GM23338 (cell line): ENCODE measurements at regions not wholly inside any gene's neighbourhood (a gene's known extent, or its start where the extent isn't known, plus 50 kb on each side); places are given as distances from the start of the nearest gene placed in this dataset.

ENCODE experiments used
- ATAC-seq: fragments of 200-7000 bp; cut with Tn5 transposase; 3 replicates; pipeline ENCODE4 v1.9.1; 2020
- DNase-seq: peaks from one replicate; pipeline ENCODE4 v3.0.0-alpha.2; 2015; ENCODE audit warnings: low spot score
- H2AFZ ChIP-seq: fragments of 200-600 bp; sonication (generic); 2 replicates; pipeline ENCODE4 v1.8.0; 2016; ENCODE audit warnings: antibody characterized with exemption, mild to moderate bottlenecking, moderate library complexity
- H3F3A ChIP-seq: fragments of 200-600 bp; sonication (generic); replicated peaks from 2 replicates; pipeline ENCODE4 v1.8.0; 2017; ENCODE audit warnings: antibody characterized with exemption, mixed run types, low read depth
- H3K27ac ChIP-seq: fragments of 200-600 bp; sonication (generic); 2 replicates; pipeline ENCODE4 v1.6.1; 2016; ENCODE audit warnings: low read depth
- H3K27me3 ChIP-seq: fragments of 200-600 bp; sonication (generic); 2 replicates; pipeline ENCODE4 v1.8.0; 2016; ENCODE audit warnings: mild to moderate bottlenecking, mixed run types, moderate library complexity; ENCODE audit not compliant: insufficient read depth
- H3K36me3 ChIP-seq: fragments of 200-600 bp; sonication (generic); 2 replicates; pipeline ENCODE4 v1.8.0; 2016; ENCODE audit warnings: mild to moderate bottlenecking; ENCODE audit not compliant: insufficient read depth
- H3K4me1 ChIP-seq: fragments of 200-600 bp; sonication (generic); 2 replicates; pipeline ENCODE4 v1.8.0; 2016; ENCODE audit warnings: mild to moderate bottlenecking, moderate library complexity; ENCODE audit not compliant: insufficient read depth
- H3K4me2 ChIP-seq: fragments of 200-600 bp; sonication (generic); 2 replicates; pipeline ENCODE4 v1.7.1; 2017; ENCODE audit warnings: mixed run types
- H3K4me3 ChIP-seq: fragments of 200-600 bp; sonication (generic); 2 replicates; pipeline ENCODE4 v1.6.1; 2016; ENCODE audit warnings: mixed run types
- H3K79me2 ChIP-seq: fragments of 200-600 bp; sonication (generic); replicated peaks from 2 replicates; pipeline ENCODE4 v1.8.0; 2017; ENCODE audit warnings: mild to moderate bottlenecking; ENCODE audit not compliant: insufficient read depth
- H3K9me2 ChIP-seq: fragments of 200-600 bp; sonication (generic); 2 replicates; pipeline ENCODE4 v1.8.0; 2017; ENCODE audit not compliant: insufficient read depth
- H4K20me1 ChIP-seq: fragments of 200-600 bp; sonication (generic); replicated peaks from 2 replicates; pipeline ENCODE4 v1.8.0; 2017; ENCODE audit warnings: mild to moderate bottlenecking; ENCODE audit not compliant: insufficient read depth
- H3K27ac Mint-ChIP-seq: 2 replicates; pipeline ENCODE4 v1.8.0; 2020; ENCODE audit warnings: inconsistent platforms, mild to moderate bottlenecking, moderate library complexity, mixed read lengths
- H3K27me3 Mint-ChIP-seq: 3 replicates; pipeline ENCODE4 v1.8.0; 2022; ENCODE audit warnings: low read depth, mild to moderate bottlenecking, moderate library complexity, mixed read lengths, inconsistent platforms; ENCODE audit not compliant: insufficient read depth, poor library complexity
- H3K36me3 Mint-ChIP-seq: 3 replicates; pipeline ENCODE4 v1.8.0; 2021; ENCODE audit warnings: low read depth, mild to moderate bottlenecking, inconsistent platforms, moderate library complexity, mixed read lengths
- H3K4me1 Mint-ChIP-seq: 3 replicates; pipeline ENCODE4 v1.8.0; 2020; ENCODE audit warnings: mild to moderate bottlenecking, inconsistent platforms, mixed read lengths
- H3K4me3 Mint-ChIP-seq: 3 replicates; pipeline ENCODE4 v1.8.0; 2021; ENCODE audit warnings: moderate library complexity, mild to moderate bottlenecking, inconsistent platforms, mixed read lengths
- H3K9me3 Mint-ChIP-seq: 3 replicates; pipeline ENCODE4 v1.8.0; 2020; ENCODE audit warnings: moderate library complexity, mild to moderate bottlenecking, inconsistent platforms, mixed read lengths
- CREB1 ChIP-seq: fragments of 250-450 bp; sonication (Bioruptor Pico); IDR thresholded peaks from 2 replicates; pipeline ENCODE4 v1.5.0; 2020; ENCODE audit warnings: low read depth, mild to moderate bottlenecking, moderate library complexity
- EZH2 ChIP-seq: fragments of 200-600 bp; sonication (generic); IDR thresholded peaks from one replicate; pipeline ENCODE4 v1.8.0; 2017; ENCODE audit warnings: antibody characterized with exemption, mild to moderate bottlenecking, low read depth; ENCODE audit not compliant: unreplicated experiment
- EZH2phosphoT487 ChIP-seq: fragments of 200-600 bp; sonication (generic); IDR thresholded peaks from one replicate; pipeline ENCODE4 v1.8.1; 2018; ENCODE audit warnings: antibody characterized with exemption; ENCODE audit not compliant: unreplicated experiment
- JUNB ChIP-seq: IDR thresholded peaks from one replicate; pipeline ENCODE4 v1.6.1; 2016; ENCODE audit warnings: antibody characterized with exemption; ENCODE audit not compliant: unreplicated experiment
- NANOG ChIP-seq: IDR thresholded peaks from 2 replicates; pipeline ENCODE4 v1.6.1; 2016; ENCODE audit warnings: antibody characterized with exemption, borderline replicate concordance
- POLR2AphosphoS5 ChIP-seq: IDR thresholded peaks from 2 replicates; pipeline ENCODE4 v1.6.1; 2016; ENCODE audit warnings: antibody characterized with exemption, low read depth
- STAT1 ChIP-seq: IDR thresholded peaks from one replicate; pipeline ENCODE4 v1.6.1; 2016; ENCODE audit warnings: antibody characterized with exemption; ENCODE audit not compliant: unreplicated experiment
- ZNF114 ChIP-seq: fragments of 250-450 bp; sonication (Bioruptor Pico); IDR thresholded peaks from 2 replicates; pipeline ENCODE4 v1.5.0; 2020; ENCODE audit warnings: mild to moderate bottlenecking, moderate library complexity
- ZNF331 ChIP-seq: fragments of 250-450 bp; sonication (Bioruptor Pico); IDR thresholded peaks from 2 replicates; pipeline ENCODE4 v1.5.0; 2020; ENCODE audit warnings: low read depth, mild to moderate bottlenecking, moderate library complexity
- TF ChIP-seq, protein P1 (sequence below): fragments of 250-450 bp; sonication (Bioruptor Pico); IDR thresholded peaks from 2 replicates; pipeline ENCODE4 v1.5.0; 2020; ENCODE audit warnings: mild to moderate bottlenecking, moderate library complexity
- TF ChIP-seq, protein P2 (sequence below): IDR thresholded peaks from one replicate; pipeline ENCODE4 v1.6.1; 2018; ENCODE audit warnings: antibody characterized with exemption; ENCODE audit not compliant: unreplicated experiment
- TF ChIP-seq, protein P3 (sequence below), 2 experiments: fragments of 200-600 bp in 1 of 2; sonication (generic) in 1 of 2; conservative IDR thresholded peaks; 2 replicates each; pipeline versions ENCODE4 v1.5.1 to v1.6.1; 2016 to 2017; ENCODE audit warnings: antibody characterized with exemption in 2 of 2, low read depth in 2 of 2, mild to moderate bottlenecking in 2 of 2, moderate library complexity in 1 of 2
- TF ChIP-seq, protein P4 (sequence below): IDR thresholded peaks from 2 replicates; pipeline ENCODE4 v1.6.1; 2016; ENCODE audit warnings: antibody characterized with exemption

DNA sequence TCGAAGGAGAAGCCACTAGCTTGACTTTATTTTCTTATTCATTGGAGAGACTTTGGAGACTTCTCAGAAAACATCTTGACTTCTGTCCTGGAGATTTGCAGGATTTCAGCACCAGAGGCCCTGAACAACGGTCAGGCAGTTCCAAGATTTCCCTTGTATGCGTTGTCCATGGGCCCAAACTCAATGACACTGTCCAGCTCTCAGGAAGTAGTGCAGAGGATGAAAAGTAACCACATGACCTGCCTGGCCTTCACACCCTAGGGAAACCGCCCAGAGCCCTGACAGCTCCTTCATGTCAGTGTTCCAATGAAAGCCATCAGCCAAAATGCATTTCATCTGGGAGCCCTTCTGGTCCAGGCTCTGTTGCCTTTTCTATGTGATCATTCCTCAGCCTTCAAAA is 214.1 kb downstream of the BLID start:
- no peak overlapping the region for H3K4me2 ChIP-seq
- Mint-ChIP-seq H3K27ac (no peak overlapping the region), H3K4me1 (peaks cover 3% of the 10 kb centered on the region; the same call in 2 of the 3 replicates), H3K9me3 (peaks cover 3% of the 10 kb centered on the region; the same call in 1 of the 3 replicates), H3K4me3 (no peak overlapping the region), H3K27me3 (no peaks in the 10 kb centered on the region), H3K36me3 (no peaks in the 10 kb centered on the region)
- H3K4me3 ChIP-seq: no peak overlapping the region
- ATAC-seq (no peak), DNase-seq (no peak)
- H3K27me3 ChIP-seq: no peaks in the 10 kb centered on the region
- TF ChIP-seq EZH2phosphoT487 (no peak), JUNB (no peak), EZH2 (no peak), POLR2AphosphoS5 (no peak), CREB1 (CRISPR knock-in tag) (no peak), ZNF331 (no peak), NANOG (no peak), ZNF114 (CRISPR knock-in tag) (no peak), STAT1 (no peak)
- TF ChIP-seq, protein P1, sequence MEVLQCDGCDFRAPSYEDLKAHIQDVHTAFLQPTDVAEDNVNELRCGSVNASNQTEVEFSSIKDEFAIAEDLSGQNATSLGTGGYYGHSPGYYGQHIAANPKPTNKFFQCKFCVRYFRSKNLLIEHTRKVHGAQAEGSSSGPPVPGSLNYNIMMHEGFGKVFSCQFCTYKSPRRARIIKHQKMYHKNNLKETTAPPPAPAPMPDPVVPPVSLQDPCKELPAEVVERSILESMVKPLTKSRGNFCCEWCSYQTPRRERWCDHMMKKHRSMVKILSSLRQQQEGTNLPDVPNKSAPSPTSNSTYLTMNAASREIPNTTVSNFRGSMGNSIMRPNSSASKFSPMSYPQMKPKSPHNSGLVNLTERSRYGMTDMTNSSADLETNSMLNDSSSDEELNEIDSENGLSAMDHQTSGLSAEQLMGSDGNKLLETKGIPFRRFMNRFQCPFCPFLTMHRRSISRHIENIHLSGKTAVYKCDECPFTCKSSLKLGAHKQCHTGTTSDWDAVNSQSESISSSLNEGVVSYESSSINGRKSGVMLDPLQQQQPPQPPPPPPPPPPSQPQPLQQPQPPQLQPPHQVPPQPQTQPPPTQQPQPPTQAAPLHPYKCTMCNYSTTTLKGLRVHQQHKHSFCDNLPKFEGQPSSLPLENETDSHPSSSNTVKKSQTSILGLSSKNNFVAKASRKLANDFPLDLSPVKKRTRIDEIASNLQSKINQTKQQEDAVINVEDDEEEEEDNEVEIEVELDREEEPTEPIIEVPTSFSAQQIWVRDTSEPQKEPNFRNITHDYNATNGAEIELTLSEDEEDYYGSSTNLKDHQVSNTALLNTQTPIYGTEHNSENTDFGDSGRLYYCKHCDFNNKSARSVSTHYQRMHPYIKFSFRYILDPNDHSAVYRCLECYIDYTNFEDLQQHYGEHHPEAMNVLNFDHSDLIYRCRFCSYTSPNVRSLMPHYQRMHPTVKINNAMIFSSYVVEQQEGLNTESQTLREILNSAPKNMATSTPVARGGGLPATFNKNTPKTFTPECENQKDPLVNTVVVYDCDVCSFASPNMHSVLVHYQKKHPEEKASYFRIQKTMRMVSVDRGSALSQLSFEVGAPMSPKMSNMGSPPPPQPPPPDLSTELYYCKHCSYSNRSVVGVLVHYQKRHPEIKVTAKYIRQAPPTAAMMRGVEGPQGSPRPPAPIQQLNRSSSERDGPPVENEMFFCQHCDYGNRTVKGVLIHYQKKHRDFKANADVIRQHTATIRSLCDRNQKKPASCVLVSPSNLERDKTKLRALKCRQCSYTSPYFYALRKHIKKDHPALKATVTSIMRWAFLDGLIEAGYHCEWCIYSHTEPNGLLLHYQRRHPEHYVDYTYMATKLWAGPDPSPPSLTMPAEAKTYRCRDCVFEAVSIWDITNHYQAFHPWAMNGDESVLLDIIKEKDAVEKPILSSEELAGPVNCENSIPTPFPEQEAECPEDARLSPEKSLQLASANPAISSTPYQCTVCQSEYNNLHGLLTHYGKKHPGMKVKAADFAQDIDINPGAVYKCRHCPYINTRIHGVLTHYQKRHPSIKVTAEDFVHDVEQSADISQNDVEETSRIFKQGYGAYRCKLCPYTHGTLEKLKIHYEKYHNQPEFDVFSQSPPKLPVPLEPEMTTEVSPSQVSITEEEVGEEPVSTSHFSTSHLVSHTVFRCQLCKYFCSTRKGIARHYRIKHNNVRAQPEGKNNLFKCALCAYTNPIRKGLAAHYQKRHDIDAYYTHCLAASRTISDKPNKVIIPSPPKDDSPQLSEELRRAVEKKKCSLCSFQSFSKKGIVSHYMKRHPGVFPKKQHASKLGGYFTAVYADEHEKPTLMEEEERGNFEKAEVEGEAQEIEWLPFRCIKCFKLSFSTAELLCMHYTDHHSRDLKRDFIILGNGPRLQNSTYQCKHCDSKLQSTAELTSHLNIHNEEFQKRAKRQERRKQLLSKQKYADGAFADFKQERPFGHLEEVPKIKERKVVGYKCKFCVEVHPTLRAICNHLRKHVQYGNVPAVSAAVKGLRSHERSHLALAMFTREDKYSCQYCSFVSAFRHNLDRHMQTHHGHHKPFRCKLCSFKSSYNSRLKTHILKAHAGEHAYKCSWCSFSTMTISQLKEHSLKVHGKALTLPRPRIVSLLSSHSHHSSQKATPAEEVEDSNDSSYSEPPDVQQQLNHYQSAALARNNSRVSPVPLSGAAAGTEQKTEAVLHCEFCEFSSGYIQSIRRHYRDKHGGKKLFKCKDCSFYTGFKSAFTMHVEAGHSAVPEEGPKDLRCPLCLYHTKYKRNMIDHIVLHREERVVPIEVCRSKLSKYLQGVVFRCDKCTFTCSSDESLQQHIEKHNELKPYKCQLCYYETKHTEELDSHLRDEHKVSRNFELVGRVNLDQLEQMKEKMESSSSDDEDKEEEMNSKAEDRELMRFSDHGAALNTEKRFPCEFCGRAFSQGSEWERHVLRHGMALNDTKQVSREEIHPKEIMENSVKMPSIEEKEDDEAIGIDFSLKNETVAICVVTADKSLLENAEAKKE (CRISPR knock-in tag): no peak
- TF ChIP-seq, protein P2, sequence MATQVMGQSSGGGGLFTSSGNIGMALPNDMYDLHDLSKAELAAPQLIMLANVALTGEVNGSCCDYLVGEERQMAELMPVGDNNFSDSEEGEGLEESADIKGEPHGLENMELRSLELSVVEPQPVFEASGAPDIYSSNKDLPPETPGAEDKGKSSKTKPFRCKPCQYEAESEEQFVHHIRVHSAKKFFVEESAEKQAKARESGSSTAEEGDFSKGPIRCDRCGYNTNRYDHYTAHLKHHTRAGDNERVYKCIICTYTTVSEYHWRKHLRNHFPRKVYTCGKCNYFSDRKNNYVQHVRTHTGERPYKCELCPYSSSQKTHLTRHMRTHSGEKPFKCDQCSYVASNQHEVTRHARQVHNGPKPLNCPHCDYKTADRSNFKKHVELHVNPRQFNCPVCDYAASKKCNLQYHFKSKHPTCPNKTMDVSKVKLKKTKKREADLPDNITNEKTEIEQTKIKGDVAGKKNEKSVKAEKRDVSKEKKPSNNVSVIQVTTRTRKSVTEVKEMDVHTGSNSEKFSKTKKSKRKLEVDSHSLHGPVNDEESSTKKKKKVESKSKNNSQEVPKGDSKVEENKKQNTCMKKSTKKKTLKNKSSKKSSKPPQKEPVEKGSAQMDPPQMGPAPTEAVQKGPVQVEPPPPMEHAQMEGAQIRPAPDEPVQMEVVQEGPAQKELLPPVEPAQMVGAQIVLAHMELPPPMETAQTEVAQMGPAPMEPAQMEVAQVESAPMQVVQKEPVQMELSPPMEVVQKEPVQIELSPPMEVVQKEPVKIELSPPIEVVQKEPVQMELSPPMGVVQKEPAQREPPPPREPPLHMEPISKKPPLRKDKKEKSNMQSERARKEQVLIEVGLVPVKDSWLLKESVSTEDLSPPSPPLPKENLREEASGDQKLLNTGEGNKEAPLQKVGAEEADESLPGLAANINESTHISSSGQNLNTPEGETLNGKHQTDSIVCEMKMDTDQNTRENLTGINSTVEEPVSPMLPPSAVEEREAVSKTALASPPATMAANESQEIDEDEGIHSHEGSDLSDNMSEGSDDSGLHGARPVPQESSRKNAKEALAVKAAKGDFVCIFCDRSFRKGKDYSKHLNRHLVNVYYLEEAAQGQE: no peak
- TF ChIP-seq, protein P3, sequence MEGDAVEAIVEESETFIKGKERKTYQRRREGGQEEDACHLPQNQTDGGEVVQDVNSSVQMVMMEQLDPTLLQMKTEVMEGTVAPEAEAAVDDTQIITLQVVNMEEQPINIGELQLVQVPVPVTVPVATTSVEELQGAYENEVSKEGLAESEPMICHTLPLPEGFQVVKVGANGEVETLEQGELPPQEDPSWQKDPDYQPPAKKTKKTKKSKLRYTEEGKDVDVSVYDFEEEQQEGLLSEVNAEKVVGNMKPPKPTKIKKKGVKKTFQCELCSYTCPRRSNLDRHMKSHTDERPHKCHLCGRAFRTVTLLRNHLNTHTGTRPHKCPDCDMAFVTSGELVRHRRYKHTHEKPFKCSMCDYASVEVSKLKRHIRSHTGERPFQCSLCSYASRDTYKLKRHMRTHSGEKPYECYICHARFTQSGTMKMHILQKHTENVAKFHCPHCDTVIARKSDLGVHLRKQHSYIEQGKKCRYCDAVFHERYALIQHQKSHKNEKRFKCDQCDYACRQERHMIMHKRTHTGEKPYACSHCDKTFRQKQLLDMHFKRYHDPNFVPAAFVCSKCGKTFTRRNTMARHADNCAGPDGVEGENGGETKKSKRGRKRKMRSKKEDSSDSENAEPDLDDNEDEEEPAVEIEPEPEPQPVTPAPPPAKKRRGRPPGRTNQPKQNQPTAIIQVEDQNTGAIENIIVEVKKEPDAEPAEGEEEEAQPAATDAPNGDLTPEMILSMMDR (conservative IDR thresholded peaks at IDR 0.05; ENCODE audit: low read depth in 2 of 2): no peak
- TF ChIP-seq, protein P4, sequence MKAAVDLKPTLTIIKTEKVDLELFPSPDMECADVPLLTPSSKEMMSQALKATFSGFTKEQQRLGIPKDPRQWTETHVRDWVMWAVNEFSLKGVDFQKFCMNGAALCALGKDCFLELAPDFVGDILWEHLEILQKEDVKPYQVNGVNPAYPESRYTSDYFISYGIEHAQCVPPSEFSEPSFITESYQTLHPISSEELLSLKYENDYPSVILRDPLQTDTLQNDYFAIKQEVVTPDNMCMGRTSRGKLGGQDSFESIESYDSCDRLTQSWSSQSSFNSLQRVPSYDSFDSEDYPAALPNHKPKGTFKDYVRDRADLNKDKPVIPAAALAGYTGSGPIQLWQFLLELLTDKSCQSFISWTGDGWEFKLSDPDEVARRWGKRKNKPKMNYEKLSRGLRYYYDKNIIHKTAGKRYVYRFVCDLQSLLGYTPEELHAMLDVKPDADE: no peak
- no peaks in the 10 kb centered on the region for H3K36me3 ChIP-seq
- H3K27ac ChIP-seq: no peak overlapping the region
- 0 out of 2 replicates have a peak, but pooled peaks cover 5% of the 10 kb centered on the region for H3K9me2 ChIP-seq
- no peaks in the 10 kb centered on the region for H3K79me2 ChIP-seq
- H3K4me1 ChIP-seq: no peaks in the 10 kb centered on the region
- no peaks in the 10 kb centered on the region; the same call in 1 of the 2 replicates for H4K20me1 ChIP-seq
- no peak overlapping the region for H2AFZ ChIP-seq
- no peaks in the 10 kb centered on the region for H3F3A ChIP-seq
